ENCODE measurements at regions not wholly inside any gene's neighbourhood (a gene's known extent, or its start where the extent isn't known, plus 50 kb on each side); places are given as distances from the start of the nearest gene placed in this dataset.
A peak's percentile ranks its signal among the peaks of the same experiment; 100 is the strongest.
"Not testable (repeated sequence)": the region's sequence is repeated elsewhere in the genome, so short reads cannot be mapped to it uniquely, and the experiment has no call there.

DNA sequence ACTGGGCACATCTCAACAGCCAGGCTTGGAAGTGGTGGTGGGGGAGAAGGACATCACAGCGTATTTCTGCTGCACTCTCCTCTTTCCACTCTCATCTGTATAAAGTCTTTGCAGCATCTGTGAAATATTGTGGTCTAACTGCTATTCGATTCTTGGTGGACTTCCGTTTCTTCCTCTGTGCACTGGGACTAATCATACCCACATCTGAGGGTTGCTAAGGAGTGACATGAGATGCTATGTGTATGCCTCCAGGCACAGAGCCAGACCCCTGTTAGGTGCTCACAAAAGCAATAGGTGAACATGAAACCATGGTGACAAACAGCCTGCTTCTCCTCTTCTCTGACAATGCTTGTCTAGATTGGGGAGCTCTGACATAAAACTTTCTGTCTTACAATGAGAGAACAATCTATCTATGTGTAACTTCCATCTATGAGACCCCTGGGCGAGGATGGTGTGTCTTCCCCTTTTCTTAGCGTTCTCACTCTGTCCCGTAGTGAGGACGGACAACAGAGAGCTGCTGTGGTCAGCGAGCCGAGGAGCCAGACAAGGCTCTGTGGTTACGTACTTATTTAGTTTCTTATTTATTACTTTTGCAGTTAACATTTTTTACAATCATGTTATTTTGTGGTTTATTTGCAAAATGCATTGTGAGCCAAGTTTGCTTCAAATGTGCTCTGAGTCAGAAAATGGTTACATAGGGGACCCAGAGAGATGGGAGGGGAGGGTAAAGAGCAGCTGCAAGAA is 196.7 kb upstream of the TPRG1 start:
- DNase-seq (ENCODE audit: low spot score), result peak; percentile 17

DNA sequence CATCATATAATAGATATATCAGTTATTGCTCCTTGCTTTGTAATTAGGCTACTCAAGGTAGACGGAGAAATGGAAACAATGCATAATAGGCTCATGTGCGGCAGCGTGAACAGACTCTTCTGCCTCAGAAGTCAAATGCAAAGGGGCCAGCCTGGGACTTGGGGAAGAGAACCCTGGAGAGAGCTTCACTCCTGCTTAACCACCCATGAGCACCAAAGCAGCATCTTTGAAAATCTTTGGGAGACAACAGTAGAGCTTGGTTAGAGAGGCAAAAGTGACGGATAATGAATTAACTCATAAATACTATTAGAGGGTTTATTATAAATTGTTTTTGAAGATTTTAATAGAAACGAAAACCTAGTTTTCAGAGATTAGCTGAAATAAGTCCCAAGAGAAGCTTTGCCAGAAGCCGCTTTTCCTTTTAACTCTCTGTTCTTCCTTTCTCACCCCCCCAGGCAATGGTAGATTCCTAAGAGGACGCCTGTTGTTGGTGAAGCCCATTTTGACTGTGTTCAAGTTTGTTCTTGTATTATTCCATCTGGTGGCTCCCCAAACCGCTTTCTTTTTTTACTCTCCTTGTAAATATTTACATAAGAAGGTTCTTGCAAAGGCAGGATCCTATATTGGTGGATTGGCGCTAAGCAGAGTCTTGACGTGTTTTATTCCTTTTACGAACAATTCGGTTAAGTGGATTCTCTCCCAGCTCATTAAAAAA is 196.0 kb upstream of the TPRG1 start:
- no peak for DNase-seq (ENCODE audit: low spot score)

DNA sequence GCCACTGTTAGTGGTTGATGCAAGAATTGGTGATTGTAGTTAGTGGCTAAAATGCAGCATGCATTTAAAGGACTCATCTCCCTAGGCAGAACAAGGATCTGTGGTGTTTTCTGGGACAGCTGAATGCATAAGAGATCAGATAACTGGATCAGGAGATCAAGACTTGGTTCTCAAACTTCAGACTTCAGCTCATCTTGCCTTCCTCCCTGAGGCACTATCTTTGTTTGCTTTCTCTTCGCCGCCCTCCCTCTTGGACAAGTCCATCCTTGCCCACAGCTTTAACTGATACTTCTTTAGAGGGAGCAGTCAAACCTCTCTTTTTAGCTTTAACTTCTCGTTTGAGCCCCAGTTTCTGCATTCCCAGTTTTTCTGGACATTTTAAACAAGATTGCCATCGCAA is 195.4 kb upstream of the TPRG1 start:
- no peak for DNase-seq (ENCODE audit: low spot score)

DNA sequence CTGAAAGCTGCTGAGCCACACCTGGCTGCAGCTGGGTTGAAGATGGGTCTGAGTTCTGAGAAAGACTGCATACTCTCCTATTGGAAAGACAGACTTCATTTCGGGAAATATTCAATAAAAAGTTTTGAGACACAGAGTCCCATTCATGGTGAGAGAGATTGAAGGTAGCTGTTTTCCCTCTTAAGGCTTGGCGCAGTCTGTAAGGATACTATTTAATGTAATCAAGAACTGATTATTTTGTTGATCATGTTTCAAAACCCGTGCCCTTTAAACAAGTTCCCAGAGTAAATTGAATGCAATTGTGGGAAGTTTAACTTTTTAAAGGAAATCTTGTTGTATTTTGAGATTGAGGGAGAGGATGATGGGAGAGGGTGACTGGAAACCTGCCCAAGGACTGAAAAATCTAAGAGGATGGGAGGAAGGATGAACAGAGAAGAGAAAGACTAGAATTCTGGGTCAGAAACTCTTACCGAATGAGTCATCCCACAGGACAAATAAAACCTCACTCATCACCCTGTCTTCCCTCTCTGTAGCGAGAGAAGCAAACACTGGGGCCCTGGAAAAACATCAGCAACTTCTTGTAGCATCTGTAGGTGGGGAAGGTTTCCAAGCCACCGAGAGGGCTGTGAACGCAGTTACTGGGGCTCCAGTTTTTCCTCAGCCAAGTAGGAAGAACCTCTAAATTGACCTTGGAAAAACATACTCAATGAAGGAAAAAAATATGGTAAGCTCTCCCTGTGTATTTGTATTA is 193.2 kb upstream of the TPRG1 start:
- no peak for DNase-seq (ENCODE audit: low spot score)

GRCh38 chr3:188979248-188979647 is 192.5 kb upstream of the TPRG1 start:
- no peak for DNase-seq (ENCODE audit: low spot score)

DNA sequence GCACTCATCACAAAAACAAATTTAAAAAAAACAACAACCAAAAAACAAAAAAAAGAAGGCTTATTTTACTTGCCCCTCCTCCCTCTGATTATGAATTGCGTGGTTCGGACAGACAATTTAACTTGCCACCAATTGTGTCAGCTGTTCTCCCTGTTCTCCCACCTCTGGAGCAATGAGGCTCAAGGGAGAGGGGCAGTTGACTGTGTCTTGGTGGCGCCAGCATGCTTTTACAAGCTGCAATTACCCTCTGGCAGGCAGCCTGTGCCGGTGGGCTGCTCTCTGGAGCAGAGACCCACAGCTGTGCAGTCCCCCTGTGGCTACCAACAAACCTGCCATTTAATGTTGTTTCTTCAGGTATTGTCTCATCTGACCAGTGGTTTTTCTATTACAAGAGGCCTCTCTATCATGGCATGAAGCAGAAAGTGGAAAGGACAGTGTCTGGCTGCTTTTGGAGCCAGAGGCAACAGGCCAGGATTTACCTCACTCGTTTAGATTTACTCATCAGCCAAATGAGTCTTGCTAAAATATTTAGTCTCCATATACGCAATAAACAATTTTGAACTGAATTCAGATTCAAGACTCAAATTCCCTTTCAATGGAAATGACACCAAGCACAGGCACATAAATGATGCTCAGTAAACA is 192.0 kb upstream of the TPRG1 start:
- no peak for DNase-seq (ENCODE audit: low spot score)

DNA sequence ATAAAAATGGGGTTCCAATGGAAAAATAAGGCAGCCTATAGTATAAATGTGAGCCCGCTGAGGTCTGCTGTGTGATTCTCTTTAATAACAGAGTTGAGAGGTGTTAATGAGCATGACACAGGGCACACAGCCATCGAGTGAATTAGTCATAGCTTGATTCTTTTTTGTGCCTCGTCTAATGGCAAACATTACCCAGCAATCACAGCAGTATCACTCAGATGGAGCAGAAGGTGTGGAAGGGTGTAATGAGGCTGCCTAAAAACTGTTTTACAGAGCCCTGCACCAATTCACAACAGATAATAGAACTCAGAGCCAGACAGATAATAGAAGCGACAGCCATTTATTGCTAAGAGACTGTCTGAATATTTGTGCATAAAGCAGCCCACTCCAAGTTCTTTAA is 178.6 kb upstream of the TPRG1 start:
- no peak for DNase-seq (ENCODE audit: low spot score)

GRCh38 chr3:189001559-189001958 is 170.2 kb upstream of the TPRG1 start:
- DNase-seq (ENCODE audit: low spot score), result no peak

DNA sequence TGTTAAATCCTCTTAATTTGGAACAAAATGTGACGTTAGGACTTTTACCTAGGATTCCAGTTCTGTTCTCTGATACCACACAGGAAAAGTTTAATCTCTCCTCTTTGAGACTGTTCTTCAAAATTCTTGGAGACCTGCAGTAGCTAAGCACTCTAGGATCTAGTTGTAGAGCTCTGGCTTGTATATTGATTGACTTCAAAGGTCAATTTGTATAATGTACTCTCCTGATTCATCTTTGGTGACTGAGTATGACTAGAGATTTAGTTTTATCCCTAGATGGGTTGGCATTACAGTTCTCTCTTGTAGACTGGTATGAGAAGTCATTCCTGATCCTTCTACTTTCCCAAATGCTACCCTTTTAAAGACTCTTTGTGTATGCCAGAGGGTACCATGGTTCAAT is 168.4 kb upstream of the TPRG1 start:
- no peak for DNase-seq (ENCODE audit: low spot score)

GRCh38 chr3:189013224-189013888 is 158.4 kb upstream of the TPRG1 start:
- DNase-seq (ENCODE audit: low spot score), result no peak

- no peak for DNase-seq (ENCODE audit: low spot score)
These were observed 157.2 kb upstream of the TPRG1 start for GRCh38 chr3:189014526-189014925.

DNA sequence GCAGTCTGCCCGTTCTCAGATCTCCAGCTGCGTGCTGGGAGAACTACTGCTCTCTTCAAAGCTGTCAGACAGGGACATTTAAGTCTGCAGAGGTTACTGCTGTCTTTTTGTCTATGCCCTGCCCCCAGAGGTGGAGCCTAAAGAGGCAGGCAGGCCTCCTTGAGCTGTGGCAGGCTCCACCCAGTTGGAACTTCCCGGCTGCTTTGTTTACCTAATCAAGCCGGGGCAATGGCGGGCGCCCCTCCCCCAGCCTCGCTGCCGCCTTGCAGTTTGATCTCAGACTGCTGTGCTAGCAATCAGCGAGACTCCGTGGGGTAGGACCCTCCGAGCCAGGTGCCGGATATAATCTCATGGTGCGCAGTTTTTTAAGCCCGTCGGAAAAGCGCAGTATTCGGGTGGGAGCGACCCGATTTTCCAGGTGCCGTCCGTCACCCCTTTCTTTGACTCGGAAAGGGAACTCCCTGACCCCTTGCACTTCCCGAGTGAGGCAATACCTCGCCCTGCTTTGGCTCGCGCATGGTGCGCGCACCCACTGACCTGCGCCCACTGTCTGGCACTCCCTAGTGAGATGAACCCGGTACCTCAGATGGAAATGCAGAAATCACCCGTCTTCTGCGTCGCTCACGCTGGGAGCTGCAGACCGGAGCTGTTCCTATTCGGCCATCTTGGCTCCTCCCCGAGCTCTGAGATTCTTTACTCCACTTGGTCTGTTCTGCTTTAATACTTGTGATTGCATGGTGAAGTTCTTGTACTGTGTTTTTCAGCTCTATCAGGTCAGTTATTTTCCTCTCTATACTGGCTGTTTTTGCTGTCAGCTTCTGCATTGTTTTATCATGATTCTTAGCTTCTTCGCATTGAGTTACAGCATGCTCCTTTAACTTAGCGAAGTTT is 148.9 kb upstream of the TPRG1 start:
- DNase-seq (ENCODE audit: low spot score), result not testable (repeated sequence)

- no peak for DNase-seq (ENCODE audit: low spot score)
These were observed 145.9 kb upstream of the TPRG1 start for GRCh38 chr3:189025866-189026265.

DNA sequence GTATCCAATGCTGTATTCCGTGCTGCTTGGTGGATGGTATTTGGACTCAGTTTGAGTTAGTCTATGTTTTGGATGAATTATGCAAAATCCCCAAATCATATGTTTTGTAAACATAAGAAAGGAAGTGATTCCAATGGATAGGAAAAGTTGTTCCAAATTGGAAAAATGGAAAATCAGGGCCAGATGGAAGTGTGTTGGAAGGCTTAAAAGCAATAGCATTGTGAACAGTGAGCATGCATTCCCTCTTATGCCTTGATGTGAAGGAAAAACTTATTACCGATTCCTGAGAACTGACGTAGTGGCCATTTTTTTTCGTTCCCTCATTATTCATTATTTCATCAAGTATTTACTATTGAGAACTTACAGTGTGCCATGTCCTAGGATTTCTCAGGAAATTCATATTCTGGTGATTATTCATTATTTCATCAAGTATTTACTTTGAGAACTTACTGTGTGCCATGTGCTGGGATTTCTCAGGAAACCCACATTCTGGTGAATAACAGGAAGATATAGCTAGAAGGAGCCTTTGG is 144.1 kb upstream of the TPRG1 start:
- DNase-seq (ENCODE audit: low spot score), result no peak

DNA sequence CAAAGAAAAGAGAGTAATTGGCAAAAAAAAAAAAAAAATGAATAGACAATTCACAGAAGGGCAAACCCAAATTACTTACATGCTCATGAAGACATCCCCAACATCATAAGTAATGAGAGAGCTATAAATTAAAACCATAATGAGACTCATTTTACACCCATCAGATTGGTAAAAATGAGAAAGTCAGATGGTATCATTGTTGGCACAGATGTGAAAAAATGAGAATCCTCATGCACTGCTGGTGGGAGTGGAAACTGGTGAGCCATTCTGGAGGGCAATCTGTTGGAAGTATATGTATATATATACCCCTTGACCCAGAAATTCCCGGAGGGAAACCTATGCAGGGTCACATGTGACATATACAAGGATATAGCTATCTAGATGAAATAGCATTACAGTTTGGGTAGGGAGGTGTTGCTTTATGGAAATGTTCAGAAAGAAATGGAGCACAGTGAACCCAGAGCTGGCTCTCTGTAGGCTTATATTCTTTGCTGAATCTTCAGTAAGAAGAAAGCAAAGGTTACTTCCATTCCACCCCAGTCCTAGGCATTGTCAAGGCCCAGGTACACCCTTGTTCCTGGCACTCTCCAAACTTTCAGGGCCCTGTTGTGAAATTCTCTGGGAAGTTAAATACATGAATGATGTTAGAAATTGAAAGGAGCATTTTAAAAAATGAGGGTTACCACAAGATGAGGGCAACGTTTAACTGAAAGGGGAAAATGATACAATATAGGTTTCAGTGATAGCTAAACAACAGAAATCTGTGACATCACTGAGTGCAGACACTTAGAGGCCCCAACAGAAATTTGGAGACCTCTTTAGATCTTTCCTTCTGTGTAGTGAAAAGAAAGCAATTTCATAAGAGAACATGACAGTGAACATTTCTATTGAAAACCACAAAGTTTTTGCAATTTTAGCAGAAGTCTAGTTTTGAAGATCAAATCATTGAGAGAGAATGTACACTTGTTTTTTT is 132.7 kb upstream of the TPRG1 start:
- no peak for DNase-seq (ENCODE audit: low spot score)

DNA sequence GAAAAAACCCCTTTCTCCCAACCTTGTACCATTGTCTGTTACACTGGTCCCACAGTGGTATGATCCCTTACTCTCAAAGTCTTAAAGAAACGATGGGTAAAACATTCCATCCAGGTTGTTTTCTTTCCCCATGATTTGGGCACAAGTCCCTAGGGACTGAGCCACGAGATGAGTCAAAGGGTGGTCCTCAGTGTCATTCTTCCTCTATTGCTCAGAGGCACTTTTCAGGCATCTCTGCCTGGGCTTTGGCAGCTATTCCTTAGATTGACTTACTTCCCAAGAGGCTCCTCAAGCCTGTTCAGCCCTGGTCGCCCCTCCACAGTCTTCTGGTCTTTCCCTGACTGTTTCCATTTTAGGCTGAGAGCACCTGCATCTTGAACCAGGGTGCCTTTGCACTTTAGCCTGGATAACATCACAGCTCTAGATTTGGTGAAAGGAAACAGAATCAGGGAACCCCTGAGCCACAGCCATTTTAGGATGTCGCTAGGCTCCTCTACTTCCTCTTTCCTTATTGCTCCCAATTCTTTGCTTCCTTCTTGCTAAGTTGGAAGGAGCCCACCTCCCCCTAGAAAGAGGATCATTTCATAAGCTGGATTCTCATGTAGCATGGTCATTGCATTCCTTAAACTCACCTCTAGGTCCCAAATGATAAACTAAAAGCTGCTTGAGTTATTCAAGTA is 131.0 kb upstream of the TPRG1 start:
- DNase-seq (ENCODE audit: low spot score), result no peak

DNA sequence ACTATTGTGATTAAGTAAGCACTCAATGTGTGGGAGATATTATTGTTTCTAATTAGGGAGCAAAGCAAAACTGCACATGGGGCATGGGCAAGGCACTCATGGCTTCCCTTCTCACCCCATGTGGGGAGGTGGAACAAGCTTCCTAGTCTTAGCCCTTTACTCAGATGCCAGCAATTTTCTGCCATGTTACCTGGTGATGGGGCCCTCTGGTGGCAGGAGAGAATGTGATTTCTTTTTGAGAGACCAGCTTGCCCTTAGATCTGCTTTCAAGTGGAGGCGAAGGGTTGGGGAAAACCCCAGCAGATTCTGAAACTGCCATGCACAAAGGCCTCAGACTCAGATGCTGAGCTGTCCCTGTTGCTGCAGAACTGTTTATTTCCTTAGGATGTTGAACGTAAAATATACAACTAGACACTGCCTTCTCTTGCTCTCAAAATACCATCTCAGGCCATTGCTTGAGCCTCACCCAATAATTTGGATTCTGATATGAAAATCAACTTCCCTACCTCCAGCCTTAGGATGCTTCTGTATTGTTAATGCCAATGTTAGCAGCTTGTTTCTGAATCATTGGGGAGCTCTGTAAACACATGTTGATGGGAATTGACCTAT is 130.2 kb upstream of the TPRG1 start:
- peak; percentile 86 for DNase-seq (ENCODE audit: low spot score)

DNA sequence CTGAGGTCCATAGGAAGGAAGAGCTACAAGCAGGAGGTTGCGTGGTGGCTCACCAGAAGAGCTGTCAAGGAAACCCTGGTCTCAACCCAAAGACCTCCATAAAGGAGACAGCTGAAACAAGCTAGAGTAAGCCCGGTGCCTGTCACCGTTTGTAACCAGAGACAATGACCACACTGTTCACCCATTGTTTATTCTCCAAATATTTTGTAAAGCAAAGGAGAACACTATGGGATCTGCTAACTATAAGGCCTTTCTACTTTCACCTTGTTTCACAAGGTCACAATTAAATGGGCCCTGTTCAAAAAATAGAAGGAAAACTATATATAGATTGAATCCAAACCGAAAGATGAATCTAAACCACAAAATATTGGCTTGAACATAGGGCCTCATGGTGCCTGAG is 128.9 kb upstream of the TPRG1 start:
- no peak for DNase-seq (ENCODE audit: low spot score)

Data from CD4-positive, alpha-beta T cell treated with Interleukin-6 at 100 ng/mL for 8 hours (primary cell).